Endothelial cell of umbilical vein (primary cell): ENCODE measurements at regions not wholly inside any gene's neighbourhood (a gene's known extent, or its start where the extent isn't known, plus 50 kb on each side); places are given as distances from the start of the nearest gene placed in this dataset.

Source experiments
- BruUV-seq: library from RNA; stranded (reverse); fragments of 400-500 nt; replicated peaks from 2 replicates; lab custom pipeline; 2021; lab: Mats Ljungman, UMichigan
- CTCF ChIA-PET: fragments of 300-600, 350-600 bp; sonication (Branson Sonifier 250); formaldehyde crosslinking; loops from one replicate; lab custom pipeline; 2021; ENCODE audit warnings: antibody characterized with exemption, inconsistent platforms; lab: Charles Lee
- POLR2A ChIA-PET: fragments of 300-600, 350-600 bp; sonication (Branson Sonifier 250); formaldehyde crosslinking; loops from one replicate; lab custom pipeline; 2021; ENCODE audit warnings: antibody characterized with exemption, inconsistent platforms; lab: Charles Lee
- DNase-seq: peaks from one replicate; pipeline ENCODE4 v3.0.0-alpha.2; 2011; ENCODE audit warnings: low read depth, low spot score
- FAIRE-seq: peaks from 2 replicates; lab custom pipeline; 2011; peaks lifted over from hg19 to GRCh38; lab: Jason Lieb, UNC
- H2AFZ ChIP-seq: 2 replicates; pipeline ENCODE4 v1.6.0; 2012; ENCODE audit warnings: low read depth, low read length, control low read depth, inconsistent platforms
- H3K27ac ChIP-seq: 2 replicates; pipeline ENCODE4 v1.5.1; 2011; ENCODE audit warnings: low read depth, mild to moderate bottlenecking, control low read depth, low read length, moderate library complexity; ENCODE audit not compliant: insufficient read depth
- H3K27me3 ChIP-seq, 2 experiments: 2 replicates each; pipeline versions ENCODE4 v1.6.0 to v1.6.1; 2011; ENCODE audit warnings: low read length in 2 of 2, mixed read lengths in 1 of 2; ENCODE audit not compliant: control insufficient read depth in 2 of 2, insufficient read depth in 2 of 2
- H3K36me3 ChIP-seq, 2 experiments: 2 replicates in 1 of 2; 3 replicates in 1 of 2; pipeline ENCODE4 v1.5.1; 2011; ENCODE audit warnings: low read length in 2 of 2, mild to moderate bottlenecking in 1 of 2, moderate library complexity in 1 of 2; ENCODE audit not compliant: control insufficient read depth in 2 of 2, insufficient read depth in 2 of 2; ENCODE audit errors: extremely low read depth in 1 of 2
- H3K4me1 ChIP-seq: 3 replicates; pipeline ENCODE4 v1.5.1; 2011; ENCODE audit warnings: mild to moderate bottlenecking, low read length; ENCODE audit not compliant: control insufficient read depth, insufficient read depth; ENCODE audit errors: extremely low read depth
- H3K4me2 ChIP-seq: 2 replicates; pipeline ENCODE4 v1.6.1; 2011; ENCODE audit warnings: low read length, control low read depth, mixed read lengths; ENCODE audit not compliant: insufficient read depth
- H3K4me3 ChIP-seq, 3 experiments: fragments of 200-600 bp in 1 of 3; sonication (generic), shearing (Covaris generic) in 1 of 3; replicated peaks in 1 of 3; 2 replicates each; pipeline ENCODE4 v1.5.1; 2011 to 2016; ENCODE audit warnings: control low read depth in 3 of 3, low read length in 3 of 3, mild to moderate bottlenecking in 2 of 3, inconsistent platforms in 1 of 3, low read depth in 1 of 3, moderate library complexity in 1 of 3; ENCODE audit not compliant: insufficient read depth in 1 of 3
- H3K79me2 ChIP-seq: 2 replicates; pipeline ENCODE4 v1.6.0; 2012; ENCODE audit warnings: low read length, inconsistent platforms; ENCODE audit not compliant: control insufficient read depth, insufficient read depth
- H3K9ac ChIP-seq: replicated peaks from 2 replicates; pipeline ENCODE3; 2011; ENCODE audit warnings: low read length, control low read depth; ENCODE audit not compliant: insufficient read depth; ENCODE audit errors: extremely low read depth
- H3K9me1 ChIP-seq: replicated peaks from 3 replicates; pipeline ENCODE4 v1.6.0; 2011; ENCODE audit warnings: mild to moderate bottlenecking, low read length; ENCODE audit not compliant: control insufficient read depth, insufficient read depth; ENCODE audit errors: extremely low read depth
- H3K9me3 ChIP-seq: replicated peaks from 2 replicates; pipeline ENCODE4 v1.5.1; 2012; ENCODE audit warnings: low read length, inconsistent platforms; ENCODE audit not compliant: control insufficient read depth, insufficient read depth
- H4K20me1 ChIP-seq: replicated peaks from 2 replicates; pipeline ENCODE3; 2011; ENCODE audit warnings: mild to moderate bottlenecking, low read length; ENCODE audit not compliant: control insufficient read depth, insufficient read depth; ENCODE audit errors: extremely low read depth
- EZH2 ChIP-seq: IDR thresholded peaks from 2 replicates; pipeline ENCODE4 v1.6.1; 2012; ENCODE audit warnings: borderline replicate concordance, low read depth, mild to moderate bottlenecking, moderate library complexity, low read length, inconsistent platforms; ENCODE audit not compliant: severe bottlenecking
- FOS ChIP-seq: IDR thresholded peaks from 2 replicates; pipeline ENCODE4 v1.6.1; 2011; ENCODE audit warnings: mild to moderate bottlenecking, low read length, moderate library complexity, borderline replicate concordance; ENCODE audit not compliant: insufficient read depth
- GATA2 ChIP-seq: IDR thresholded peaks from 2 replicates; pipeline ENCODE4 v1.7.0; 2011; ENCODE audit warnings: low read depth, mild to moderate bottlenecking, moderate library complexity, mixed read lengths, low read length; ENCODE audit not compliant: insufficient read length, insufficient read depth
- JUN ChIP-seq: IDR thresholded peaks from 2 replicates; pipeline ENCODE4 v1.6.1; 2011; ENCODE audit warnings: borderline replicate concordance, low read depth; ENCODE audit not compliant: insufficient read length, insufficient read depth
- MYC ChIP-seq: IDR thresholded peaks from one replicate; pipeline ENCODE4 v1.6.1; 2011; ENCODE audit warnings: mild to moderate bottlenecking, low read depth, low read length
- POLR2A ChIP-seq: IDR thresholded peaks from 2 replicates; pipeline ENCODE4 v1.6.1; 2012; ENCODE audit warnings: low read depth, mild to moderate bottlenecking, control low read depth, low read length
- POLR2AphosphoS5 ChIP-seq: IDR thresholded peaks from 2 replicates; pipeline ENCODE4 v1.6.1; 2012; ENCODE audit warnings: low read depth, mild to moderate bottlenecking, control low read depth, low read length, moderate library complexity; ENCODE audit not compliant: insufficient read depth
- dilution Hi-C: fragments of 300-500 bp; cut with MboI; formaldehyde crosslinking; loops from one replicate; pipeline ENCODE4 v1.15.0; 2019; ENCODE audit warnings: low sequenced_read_pairs; ENCODE audit not compliant: extremely low pct_ligation_motif_present
- intact Hi-C: fragments of 100-400 bp; cut with micrococcal nuclease; formaldehyde crosslinking; loops from one replicate; pipeline ENCODE4 v1.10.0; 2022
- TF ChIP-seq, protein P1 (sequence below): IDR thresholded peaks from 2 replicates; pipeline ENCODE4 v1.6.1; 2011; ENCODE audit not compliant: insufficient read depth, insufficient read length
- TF ChIP-seq, protein P2 (sequence below), 2 donors: IDR thresholded peaks; 1 replicate in 1 of 2; 2 replicates in 1 of 2; pipeline ENCODE4 v1.5.1; 2011; ENCODE audit warnings: low read length in 2 of 2, mild to moderate bottlenecking in 2 of 2, moderate library complexity in 2 of 2, control low read depth in 1 of 2, inconsistent platforms in 1 of 2, low read depth in 1 of 2; ENCODE audit not compliant: insufficient read depth in 1 of 2; ENCODE audit errors: extremely low read depth in 1 of 2

DNA sequence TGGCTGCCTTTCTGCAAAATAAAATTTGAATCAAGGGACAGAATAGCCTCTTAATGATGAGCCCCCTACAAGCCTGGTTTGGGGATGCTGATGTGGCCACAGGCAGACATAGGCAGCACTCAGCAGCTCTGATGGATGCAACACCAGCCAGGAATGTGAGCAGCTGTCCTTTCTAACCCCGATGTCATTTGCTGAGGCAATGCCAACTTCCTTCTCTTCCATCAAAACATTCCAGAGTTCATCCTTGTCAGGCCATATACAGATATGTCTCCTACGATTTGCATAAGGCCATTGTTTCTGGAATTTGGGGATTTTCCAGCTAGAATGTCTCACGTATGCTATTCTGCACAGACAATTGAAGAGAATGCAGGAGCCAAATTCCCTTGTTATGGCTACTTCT is 52.1 kb upstream of the MYOCD start:
- no peak overlapping the region for H3K4me3 ChIP-seq
- intact Hi-C loops: no loop called here
- dilution Hi-C loops: no loop called here

More for the DNA sequence above, 52.1 kb upstream of the MYOCD start:
- CTCF ChIA-PET: no interaction called here
- BruUV-seq: no TSS peak
- POLR2A ChIA-PET: no interaction called here
- Histone ChIP-seq H2AFZ (no peak overlapping the region), H3K36me3 (no peaks in the 10 kb centered on the region), H4K20me1 (no peaks in the 10 kb centered on the region), H3K27me3 (no peaks in the 10 kb centered on the region), H3K79me2 (no peaks in the 10 kb centered on the region), H3K9me3 (no peaks in the 10 kb centered on the region), H3K27ac (no peak overlapping the region), H3K4me2 (no peak overlapping the region), H3K9ac (no peak overlapping the region), H3K9me1 (no peaks in the 10 kb centered on the region), H3K4me1 (no peaks in the 10 kb centered on the region)
- FAIRE-seq (no peak), DNase-seq (no peak)
- TF ChIP-seq POLR2AphosphoS5 (no peak), JUN (no peak), POLR2A (no peak), MYC (no peak), FOS (no peak), GATA2 (no peak), EZH2 (no peak)
- TF ChIP-seq, protein P1, sequence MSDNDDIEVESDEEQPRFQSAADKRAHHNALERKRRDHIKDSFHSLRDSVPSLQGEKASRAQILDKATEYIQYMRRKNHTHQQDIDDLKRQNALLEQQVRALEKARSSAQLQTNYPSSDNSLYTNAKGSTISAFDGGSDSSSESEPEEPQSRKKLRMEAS: no peak
- TF ChIP-seq, protein P2, sequence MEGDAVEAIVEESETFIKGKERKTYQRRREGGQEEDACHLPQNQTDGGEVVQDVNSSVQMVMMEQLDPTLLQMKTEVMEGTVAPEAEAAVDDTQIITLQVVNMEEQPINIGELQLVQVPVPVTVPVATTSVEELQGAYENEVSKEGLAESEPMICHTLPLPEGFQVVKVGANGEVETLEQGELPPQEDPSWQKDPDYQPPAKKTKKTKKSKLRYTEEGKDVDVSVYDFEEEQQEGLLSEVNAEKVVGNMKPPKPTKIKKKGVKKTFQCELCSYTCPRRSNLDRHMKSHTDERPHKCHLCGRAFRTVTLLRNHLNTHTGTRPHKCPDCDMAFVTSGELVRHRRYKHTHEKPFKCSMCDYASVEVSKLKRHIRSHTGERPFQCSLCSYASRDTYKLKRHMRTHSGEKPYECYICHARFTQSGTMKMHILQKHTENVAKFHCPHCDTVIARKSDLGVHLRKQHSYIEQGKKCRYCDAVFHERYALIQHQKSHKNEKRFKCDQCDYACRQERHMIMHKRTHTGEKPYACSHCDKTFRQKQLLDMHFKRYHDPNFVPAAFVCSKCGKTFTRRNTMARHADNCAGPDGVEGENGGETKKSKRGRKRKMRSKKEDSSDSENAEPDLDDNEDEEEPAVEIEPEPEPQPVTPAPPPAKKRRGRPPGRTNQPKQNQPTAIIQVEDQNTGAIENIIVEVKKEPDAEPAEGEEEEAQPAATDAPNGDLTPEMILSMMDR (IDR thresholded peaks at IDR 0.05; ENCODE audit: extremely low read depth in 1 of 2, insufficient read depth in 1 of 2, low read depth in 1 of 2, low read length in 2 of 2): no peak
